Activated naive CD4-positive, alpha-beta T cell treated with anti-CD3 and anti-CD28 coated beads, Interleukin-2, amount 10 ng/mL, durations not matched to agents 7 days and 5 days (primary cell): ENCODE measurements at regions not wholly inside any gene's neighbourhood (a gene's known extent, or its start where the extent isn't known, plus 50 kb on each side); places are given as distances from the start of the nearest gene placed in this dataset.
A peak's percentile ranks its signal among the peaks of the same experiment; 100 is the strongest.
"Not testable (repeated sequence)": the region's sequence is repeated elsewhere in the genome, so short reads cannot be mapped to it uniquely, and the experiment has no call there.

Experiments used
- CTCF ChIA-PET: fragments of 350-600 bp; sonication (Branson Sonifier 250); formaldehyde crosslinking; loops from one replicate; lab custom pipeline; 2021; ENCODE audit warnings: antibody characterized with exemption; lab: Charles Lee
- DNase-seq: peaks from one replicate; pipeline ENCODE4 v3.0.0-alpha.2; 2020
- H3K27ac Mint-ChIP-seq: one replicate; pipeline ENCODE4 v1.8.0; 2021; ENCODE audit warnings: mild to moderate bottlenecking, moderate library complexity, mixed read lengths
- H3K27me3 Mint-ChIP-seq: one replicate; pipeline ENCODE4 v1.8.0; 2021; ENCODE audit warnings: mild to moderate bottlenecking, mixed read lengths
- H3K36me3 Mint-ChIP-seq: one replicate; pipeline ENCODE4 v1.8.0; 2021; ENCODE audit warnings: mixed read lengths
- H3K4me1 Mint-ChIP-seq: one replicate; pipeline ENCODE4 v1.8.0; 2021; ENCODE audit warnings: mixed read lengths
- H3K4me3 Mint-ChIP-seq: one replicate; pipeline ENCODE4 v1.8.0; 2021; ENCODE audit warnings: mild to moderate bottlenecking, moderate library complexity, mixed read lengths
- H3K9me3 Mint-ChIP-seq: one replicate; pipeline ENCODE4 v1.8.0; 2021; ENCODE audit warnings: mixed read lengths

GRCh38 chr10:47661955-47662577 lies 101.3 kb downstream of the SYT15B start:
- CTCF ChIA-PET, H3K4me1 Mint-ChIP-seq, H3K9me3 Mint-ChIP-seq, H3K36me3 Mint-ChIP-seq, H3K4me3 Mint-ChIP-seq, H3K27ac Mint-ChIP-seq, H3K27me3 Mint-ChIP-seq, DNase-seq: not testable (repeated sequence)

GRCh38 chr10:47656732-47657131 lies 106.7 kb downstream of the SYT15B start:
- H3K36me3 Mint-ChIP-seq, CTCF ChIA-PET, DNase-seq, H3K27ac Mint-ChIP-seq, H3K4me1 Mint-ChIP-seq, H3K4me3 Mint-ChIP-seq, H3K27me3 Mint-ChIP-seq, H3K9me3 Mint-ChIP-seq: not testable (repeated sequence)

GRCh38 chr10:47654161-47654560 lies 109.2 kb downstream of the SYT15B start:
- H3K36me3 Mint-ChIP-seq, CTCF ChIA-PET, H3K4me1 Mint-ChIP-seq, H3K27ac Mint-ChIP-seq, DNase-seq, H3K4me3 Mint-ChIP-seq, H3K27me3 Mint-ChIP-seq, H3K9me3 Mint-ChIP-seq: not testable (repeated sequence)

GRCh38 chr10:47648594-47648993 lies 114.8 kb downstream of the SYT15B start:
- H3K9me3 Mint-ChIP-seq, H3K4me3 Mint-ChIP-seq, CTCF ChIA-PET, H3K36me3 Mint-ChIP-seq, H3K27ac Mint-ChIP-seq, H3K4me1 Mint-ChIP-seq, DNase-seq, H3K27me3 Mint-ChIP-seq: not testable (repeated sequence)

GRCh38 chr10:47647523-47648101 lies 115.8 kb downstream of the SYT15B start:
- H3K27me3 Mint-ChIP-seq, DNase-seq, H3K9me3 Mint-ChIP-seq, CTCF ChIA-PET, H3K4me1 Mint-ChIP-seq, H3K4me3 Mint-ChIP-seq, H3K27ac Mint-ChIP-seq, H3K36me3 Mint-ChIP-seq: not testable (repeated sequence)

GRCh38 chr10:47646686-47647273 lies 116.6 kb downstream of the SYT15B start:
- H3K36me3 Mint-ChIP-seq, H3K27ac Mint-ChIP-seq, H3K4me3 Mint-ChIP-seq, H3K9me3 Mint-ChIP-seq, H3K4me1 Mint-ChIP-seq, CTCF ChIA-PET, H3K27me3 Mint-ChIP-seq: not testable (repeated sequence)
- DNase-seq: peak; percentile 29

GRCh38 chr10:47626975-47627374 lies 103.5 kb upstream of the AGAP9 start:
- not testable (repeated sequence) for H3K27me3 Mint-ChIP-seq

GRCh38 chr10:47622719-47623118 lies 99.3 kb upstream of the AGAP9 start:
- DNase-seq, H3K9me3 Mint-ChIP-seq, H3K27me3 Mint-ChIP-seq, H3K27ac Mint-ChIP-seq, H3K4me3 Mint-ChIP-seq, CTCF ChIA-PET, H3K4me1 Mint-ChIP-seq, H3K36me3 Mint-ChIP-seq: not testable (repeated sequence)

More at GRCh38 chr10:47626975-47627374, 103.5 kb upstream of the AGAP9 start:
- H3K4me3 Mint-ChIP-seq, CTCF ChIA-PET, H3K4me1 Mint-ChIP-seq, H3K36me3 Mint-ChIP-seq, DNase-seq, H3K27ac Mint-ChIP-seq, H3K9me3 Mint-ChIP-seq: not testable (repeated sequence)

GRCh38 chr10:47619300-47620012 lies 96.0 kb upstream of the AGAP9 start:
- DNase-seq, H3K36me3 Mint-ChIP-seq, CTCF ChIA-PET, H3K27me3 Mint-ChIP-seq, H3K4me3 Mint-ChIP-seq, H3K27ac Mint-ChIP-seq, H3K9me3 Mint-ChIP-seq, H3K4me1 Mint-ChIP-seq: not testable (repeated sequence)

GRCh38 chr10:47609311-47609710 lies 85.9 kb upstream of the AGAP9 start:
- DNase-seq, H3K36me3 Mint-ChIP-seq, H3K9me3 Mint-ChIP-seq, H3K27me3 Mint-ChIP-seq, CTCF ChIA-PET, H3K4me3 Mint-ChIP-seq, H3K27ac Mint-ChIP-seq, H3K4me1 Mint-ChIP-seq: not testable (repeated sequence)

- H3K4me1 Mint-ChIP-seq, H3K27me3 Mint-ChIP-seq, CTCF ChIA-PET, H3K36me3 Mint-ChIP-seq, H3K27ac Mint-ChIP-seq, H3K9me3 Mint-ChIP-seq, H3K4me3 Mint-ChIP-seq, DNase-seq: not testable (repeated sequence)
Measured at GRCh38 chr10:47605791-47606773, 82.6 kb upstream of the AGAP9 start.

- CTCF ChIA-PET, H3K4me3 Mint-ChIP-seq, H3K36me3 Mint-ChIP-seq, DNase-seq, H3K4me1 Mint-ChIP-seq, H3K27me3 Mint-ChIP-seq, H3K27ac Mint-ChIP-seq, H3K9me3 Mint-ChIP-seq: not testable (repeated sequence)
Measured at GRCh38 chr10:47600604-47601003, 77.2 kb upstream of the AGAP9 start.

GRCh38 chr10:47600127-47600526 lies 76.7 kb upstream of the AGAP9 start:
- H3K4me1 Mint-ChIP-seq, H3K27ac Mint-ChIP-seq, CTCF ChIA-PET, H3K4me3 Mint-ChIP-seq, H3K9me3 Mint-ChIP-seq, H3K36me3 Mint-ChIP-seq, H3K27me3 Mint-ChIP-seq, DNase-seq: not testable (repeated sequence)

- H3K9me3 Mint-ChIP-seq, H3K4me3 Mint-ChIP-seq, H3K4me1 Mint-ChIP-seq: not testable (repeated sequence)
Measured at GRCh38 chr10:47599657-47600056, 76.2 kb upstream of the AGAP9 start.

More at GRCh38 chr10:47599657-47600056, 76.2 kb upstream of the AGAP9 start:
- CTCF ChIA-PET, H3K27ac Mint-ChIP-seq, H3K27me3 Mint-ChIP-seq, DNase-seq, H3K36me3 Mint-ChIP-seq: not testable (repeated sequence)
